Coronary artery (tissue), 2 donors: ENCODE measurements at regions not wholly inside any gene's neighbourhood (a gene's known extent, or its start where the extent isn't known, plus 50 kb on each side); places are given as distances from the start of the nearest gene placed in this dataset.

ENCODE experiments used
- DNase-seq: peaks from one replicate; pipeline ENCODE4 v3.0.0-alpha.2; 2017; ENCODE audit warnings: low spot score
- H3K27ac ChIP-seq, 2 donors: fragments of 200-600 bp; sonication (generic); one replicate each; pipeline ENCODE4 v1.5.1; 2016 to 2019
- H3K4me3 ChIP-seq: fragments of 200-600 bp; sonication (generic); 2 replicates; pipeline ENCODE4 v1.5.1; 2016; ENCODE audit warnings: mild to moderate bottlenecking, moderate library complexity
- TF ChIP-seq, protein P1 (sequence below): fragments of 200-600 bp; sonication (generic); IDR thresholded peaks from one replicate; pipeline ENCODE4 v1.5.1; 2019; ENCODE audit warnings: antibody characterized with exemption

DNA sequence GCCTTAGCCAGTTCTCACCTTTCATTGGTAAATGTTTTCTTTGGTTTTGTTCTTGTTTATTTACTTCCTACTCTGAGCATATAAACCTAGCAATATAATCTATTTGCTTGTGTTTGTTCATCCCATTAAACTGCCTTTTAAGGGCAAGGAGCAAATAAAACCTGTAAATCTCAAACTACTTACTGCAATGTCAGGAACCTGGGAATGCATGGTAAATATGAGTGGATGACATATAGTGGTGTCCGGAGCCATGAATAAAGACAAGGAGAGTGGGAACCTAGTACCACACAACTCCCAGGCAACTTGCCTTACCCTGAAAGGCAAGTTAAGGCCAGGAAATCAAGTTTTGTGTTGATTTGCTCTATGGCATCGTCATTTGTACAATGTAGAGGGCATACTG, 1133.7 kb upstream of the NCAM2 start:
- DNase-seq, result no peak
- H3K27ac ChIP-seq, result no peak overlapping the region
- TF ChIP-seq, protein P1, sequence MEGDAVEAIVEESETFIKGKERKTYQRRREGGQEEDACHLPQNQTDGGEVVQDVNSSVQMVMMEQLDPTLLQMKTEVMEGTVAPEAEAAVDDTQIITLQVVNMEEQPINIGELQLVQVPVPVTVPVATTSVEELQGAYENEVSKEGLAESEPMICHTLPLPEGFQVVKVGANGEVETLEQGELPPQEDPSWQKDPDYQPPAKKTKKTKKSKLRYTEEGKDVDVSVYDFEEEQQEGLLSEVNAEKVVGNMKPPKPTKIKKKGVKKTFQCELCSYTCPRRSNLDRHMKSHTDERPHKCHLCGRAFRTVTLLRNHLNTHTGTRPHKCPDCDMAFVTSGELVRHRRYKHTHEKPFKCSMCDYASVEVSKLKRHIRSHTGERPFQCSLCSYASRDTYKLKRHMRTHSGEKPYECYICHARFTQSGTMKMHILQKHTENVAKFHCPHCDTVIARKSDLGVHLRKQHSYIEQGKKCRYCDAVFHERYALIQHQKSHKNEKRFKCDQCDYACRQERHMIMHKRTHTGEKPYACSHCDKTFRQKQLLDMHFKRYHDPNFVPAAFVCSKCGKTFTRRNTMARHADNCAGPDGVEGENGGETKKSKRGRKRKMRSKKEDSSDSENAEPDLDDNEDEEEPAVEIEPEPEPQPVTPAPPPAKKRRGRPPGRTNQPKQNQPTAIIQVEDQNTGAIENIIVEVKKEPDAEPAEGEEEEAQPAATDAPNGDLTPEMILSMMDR, result no peak
- no peak overlapping the region for H3K4me3 ChIP-seq

DNA sequence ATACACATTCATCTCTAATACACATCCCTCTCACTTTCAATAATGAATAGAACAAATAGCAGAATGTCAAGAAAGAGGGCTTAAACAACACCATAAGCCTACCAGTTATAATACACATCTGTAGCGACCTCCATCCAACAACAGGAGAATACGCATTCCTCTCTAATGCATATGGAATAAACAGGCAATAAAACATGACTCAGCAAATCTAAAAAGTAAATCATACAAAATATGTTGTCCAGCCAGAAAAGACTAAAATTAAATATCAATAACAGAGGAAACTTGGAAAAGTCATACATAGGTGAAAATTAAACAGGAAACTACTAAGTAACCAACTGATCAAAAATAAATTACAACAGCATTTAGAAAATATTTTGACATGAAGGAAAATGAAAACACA, 1127.5 kb upstream of the NCAM2 start:
- DNase-seq, result no peak
- Histone ChIP-seq H3K27ac (no peak overlapping the region), H3K4me3 (no peak overlapping the region)
- TF ChIP-seq, protein P1, result no peak

DNA sequence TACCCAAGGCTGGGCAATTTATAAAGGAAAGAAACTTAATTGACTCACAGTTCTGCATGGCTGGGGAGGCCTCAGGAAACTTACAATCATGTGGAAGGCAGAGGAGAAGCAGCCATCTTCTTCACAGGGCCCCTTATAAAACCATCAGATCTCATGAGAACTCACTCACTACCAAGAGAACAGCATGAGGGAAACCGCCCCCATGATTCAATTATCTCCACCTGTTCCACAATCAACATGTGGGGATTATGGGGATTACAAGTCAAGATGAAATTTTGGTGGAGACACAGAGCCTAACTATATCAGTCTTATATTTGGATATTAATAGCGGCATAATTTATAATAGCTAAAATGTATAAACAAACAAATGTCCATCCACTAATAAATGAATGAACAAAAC, 1123.7 kb upstream of the NCAM2 start:
- Histone ChIP-seq H3K27ac (no peak overlapping the region), H3K4me3 (no peak overlapping the region)
- DNase-seq, result no peak
- TF ChIP-seq, protein P1, result no peak

DNA sequence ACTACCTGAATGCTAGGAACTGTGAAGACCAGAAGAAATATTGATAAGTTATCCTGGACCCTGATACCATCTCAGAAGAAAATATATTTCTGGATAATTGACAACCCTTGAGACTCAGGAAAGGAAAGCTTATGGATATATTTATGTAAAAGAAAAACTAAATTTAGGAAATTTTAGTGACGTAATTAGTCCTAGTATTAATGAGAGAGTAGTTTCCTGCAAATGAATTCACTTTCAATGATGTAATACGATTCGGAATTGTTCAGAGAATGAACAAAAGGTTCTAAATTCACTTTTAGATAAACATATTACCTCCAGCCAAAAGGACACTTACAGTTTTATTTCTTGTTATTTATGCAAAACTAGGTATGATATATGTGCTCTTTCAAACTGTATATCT, 1120.1 kb upstream of the NCAM2 start:
- no peak overlapping the region for H3K4me3 ChIP-seq
- TF ChIP-seq, protein P1, result no peak
- H3K27ac ChIP-seq, result no peak overlapping the region
- DNase-seq, result no peak

DNA sequence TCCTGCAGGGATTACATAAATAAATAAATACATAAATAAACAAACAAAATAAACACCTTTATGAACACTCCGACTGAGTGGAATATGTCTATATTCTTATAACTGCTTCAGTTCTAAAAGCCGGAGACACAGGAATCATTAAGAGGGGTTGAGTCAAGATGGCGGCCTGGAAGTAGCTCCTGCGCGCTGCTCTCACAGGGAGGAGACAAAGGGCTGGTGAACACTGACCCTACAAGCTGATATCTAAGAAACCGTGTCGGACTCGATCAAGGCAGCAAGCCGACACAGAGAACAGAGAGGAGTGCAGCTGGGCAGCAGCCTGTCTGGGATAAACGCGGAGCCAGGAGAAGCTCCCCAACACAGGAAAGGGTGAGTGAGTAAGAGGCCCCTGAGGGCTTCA, 1098.6 kb upstream of the NCAM2 start:
- TF ChIP-seq, protein P1, result no peak
- no peak overlapping the region for H3K4me3 ChIP-seq
- H3K27ac ChIP-seq, result no peak overlapping the region
- no peak for DNase-seq

DNA sequence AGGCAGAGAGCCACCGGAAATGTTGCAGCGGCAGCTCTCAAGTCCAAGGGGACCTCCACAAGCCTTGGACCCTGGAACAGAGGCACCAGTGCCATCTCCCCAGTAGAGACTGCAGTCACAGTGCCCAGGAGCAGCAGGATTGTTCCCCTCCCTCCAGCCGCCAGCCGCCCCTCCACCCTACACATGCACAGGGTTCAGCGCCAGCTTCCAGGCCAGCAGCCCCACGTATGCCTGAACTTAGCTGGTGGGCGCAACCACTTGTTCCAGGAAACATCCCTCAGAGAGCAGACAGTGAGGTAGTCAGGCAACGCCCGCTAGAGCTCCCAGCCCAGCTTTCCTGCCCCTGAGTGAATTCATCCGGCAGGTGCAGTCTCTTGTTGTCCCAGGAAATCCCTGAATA, 1098.1 kb upstream of the NCAM2 start:
- Histone ChIP-seq H3K27ac (no peak overlapping the region), H3K4me3 (no peak overlapping the region)
- TF ChIP-seq, protein P1, result no peak
- DNase-seq, result no peak

DNA sequence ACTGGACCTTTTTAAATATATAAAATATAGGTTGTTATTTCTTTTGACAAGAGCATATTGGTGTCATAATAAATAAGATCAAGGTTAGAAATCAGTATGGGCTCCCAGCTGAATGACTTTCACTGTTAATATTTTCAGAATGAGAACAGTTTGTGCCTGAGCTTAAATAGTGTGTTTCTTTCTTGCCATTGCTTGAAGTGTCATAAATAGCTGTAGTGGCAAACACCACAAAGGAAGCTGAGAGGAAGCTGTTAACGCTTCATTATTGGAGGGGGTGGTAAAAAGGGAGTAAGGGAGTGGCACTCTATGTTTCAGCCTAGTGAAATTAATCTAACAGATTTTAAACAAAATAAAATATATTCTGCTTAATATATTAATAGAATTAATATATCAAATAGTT, 1089.8 kb upstream of the NCAM2 start:
- no peak overlapping the region for H3K4me3 ChIP-seq
- H3K27ac ChIP-seq, result no peak overlapping the region
- no peak for DNase-seq
- TF ChIP-seq, protein P1, result no peak
